ENCODE measurements at regions not wholly inside any gene's neighbourhood (a gene's known extent, or its start where the extent isn't known, plus 50 kb on each side); places are given as distances from the start of the nearest gene placed in this dataset.

DNA sequence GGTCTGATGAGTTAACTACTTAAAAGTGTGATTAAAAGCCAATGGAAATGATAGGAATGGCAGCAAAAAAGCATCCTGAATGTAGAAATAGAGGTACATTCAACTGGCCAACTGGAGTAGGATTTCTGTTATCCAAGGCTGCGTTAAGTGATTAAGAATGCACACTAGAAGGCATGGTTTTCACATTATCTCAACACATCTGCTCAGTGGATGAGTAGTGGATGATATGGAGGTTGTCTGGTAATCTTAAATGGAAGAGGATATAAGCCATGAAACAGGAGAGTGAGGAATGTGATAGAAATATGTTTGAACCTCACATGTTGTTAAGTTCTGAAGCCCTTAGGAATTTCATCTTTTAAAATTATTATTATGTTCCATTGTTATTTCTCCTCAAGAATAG lies 839.9 kb downstream of the USP25 start:
- TF ChIP-seq, protein P1, sequence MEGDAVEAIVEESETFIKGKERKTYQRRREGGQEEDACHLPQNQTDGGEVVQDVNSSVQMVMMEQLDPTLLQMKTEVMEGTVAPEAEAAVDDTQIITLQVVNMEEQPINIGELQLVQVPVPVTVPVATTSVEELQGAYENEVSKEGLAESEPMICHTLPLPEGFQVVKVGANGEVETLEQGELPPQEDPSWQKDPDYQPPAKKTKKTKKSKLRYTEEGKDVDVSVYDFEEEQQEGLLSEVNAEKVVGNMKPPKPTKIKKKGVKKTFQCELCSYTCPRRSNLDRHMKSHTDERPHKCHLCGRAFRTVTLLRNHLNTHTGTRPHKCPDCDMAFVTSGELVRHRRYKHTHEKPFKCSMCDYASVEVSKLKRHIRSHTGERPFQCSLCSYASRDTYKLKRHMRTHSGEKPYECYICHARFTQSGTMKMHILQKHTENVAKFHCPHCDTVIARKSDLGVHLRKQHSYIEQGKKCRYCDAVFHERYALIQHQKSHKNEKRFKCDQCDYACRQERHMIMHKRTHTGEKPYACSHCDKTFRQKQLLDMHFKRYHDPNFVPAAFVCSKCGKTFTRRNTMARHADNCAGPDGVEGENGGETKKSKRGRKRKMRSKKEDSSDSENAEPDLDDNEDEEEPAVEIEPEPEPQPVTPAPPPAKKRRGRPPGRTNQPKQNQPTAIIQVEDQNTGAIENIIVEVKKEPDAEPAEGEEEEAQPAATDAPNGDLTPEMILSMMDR (IDR thresholded peaks at IDR 0.05), result no peak
- intact Hi-C loops (cut with DNase I), result no loop called here
- Histone ChIP-seq H3K9me3 (no peaks in the 10 kb centered on the region), H3K36me3 (no peaks in the 10 kb centered on the region), H3K27ac (no peak overlapping the region), H3K4me1 (no peaks in the 10 kb centered on the region), H3K27me3 (no peaks in the 10 kb centered on the region), H3K4me3 (no peak overlapping the region)
- no peak for DNase-seq
- no peak for ATAC-seq

DNA sequence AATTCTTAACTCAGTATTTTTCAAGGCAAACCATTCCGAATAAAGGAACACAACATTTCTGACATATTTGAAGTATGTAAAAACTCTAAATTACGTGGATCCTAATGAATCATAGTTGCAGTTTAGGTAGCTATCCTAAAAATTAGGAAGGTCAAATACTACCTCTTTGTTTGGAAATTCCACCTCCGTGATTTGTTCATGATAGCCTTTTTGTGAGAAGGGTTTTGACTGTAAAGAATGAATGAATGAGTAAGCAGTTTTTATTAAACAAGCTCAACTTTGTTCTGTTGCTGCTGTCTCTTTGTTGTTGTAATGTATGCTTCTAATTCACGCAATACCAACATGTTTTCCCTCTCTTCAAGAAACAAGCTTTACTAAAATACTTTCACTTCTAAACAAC lies 840.4 kb downstream of the USP25 start:
- intact Hi-C loops (cut with DNase I), result no loop called here
- Histone ChIP-seq H3K4me3 (no peak overlapping the region), H3K4me1 (no peaks in the 10 kb centered on the region), H3K9me3 (no peaks in the 10 kb centered on the region), H3K36me3 (no peaks in the 10 kb centered on the region), H3K27ac (no peak overlapping the region), H3K27me3 (no peaks in the 10 kb centered on the region)
- no peak for DNase-seq
- ATAC-seq, result no peak
- TF ChIP-seq, protein P1 (IDR thresholded peaks at IDR 0.05), result no peak

DNA sequence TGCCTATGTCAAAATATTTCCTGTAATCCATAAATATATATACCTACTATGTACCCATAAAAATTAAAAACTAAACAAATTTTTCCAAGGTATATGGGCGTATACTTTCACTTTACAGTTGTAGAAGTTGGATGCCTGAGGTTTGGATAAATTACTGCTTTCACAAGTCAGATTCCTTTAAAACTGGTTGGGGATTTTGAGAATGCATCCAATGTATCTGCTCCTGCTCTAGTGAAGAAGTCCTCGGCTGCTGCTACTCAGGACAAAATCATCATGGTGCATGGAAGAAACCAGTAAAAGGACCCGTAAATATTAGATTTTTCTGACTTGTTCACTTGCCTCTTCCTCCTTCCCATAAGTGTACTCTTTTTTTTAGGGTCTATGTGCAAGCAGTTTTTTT lies 841.1 kb downstream of the USP25 start:
- H3K9me3 ChIP-seq, result no peaks in the 10 kb centered on the region
- ATAC-seq, result no peak

DNA sequence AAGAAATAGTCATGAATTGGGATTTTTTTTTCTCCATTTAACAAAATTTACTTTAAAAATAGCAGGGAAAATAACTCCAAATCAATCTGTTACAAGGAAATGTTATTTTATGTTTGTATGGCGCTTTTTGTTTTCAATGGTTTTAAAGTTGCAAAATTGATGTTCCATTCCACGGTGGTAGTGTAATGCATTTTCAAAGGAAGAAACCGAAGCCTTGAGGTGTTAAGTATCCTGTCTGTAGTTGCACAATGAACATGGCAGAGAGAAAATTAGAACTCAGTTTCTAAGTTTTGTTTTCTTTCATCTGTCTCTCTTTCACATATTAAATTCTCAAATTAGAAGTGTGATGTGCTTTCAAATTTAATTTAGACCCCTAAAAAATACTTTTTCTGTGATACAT lies 841.8 kb downstream of the USP25 start:
- Histone ChIP-seq H3K27ac (no peak overlapping the region), H3K4me3 (no peak overlapping the region), H3K36me3 (no peaks in the 10 kb centered on the region), H3K9me3 (no peaks in the 10 kb centered on the region), H3K4me1 (no peaks in the 10 kb centered on the region), H3K27me3 (no peaks in the 10 kb centered on the region)
- intact Hi-C loops (cut with DNase I), result no loop called here
- ATAC-seq (no peak), DNase-seq (no peak)
- TF ChIP-seq, protein P1 (IDR thresholded peaks at IDR 0.05), result no peak

More for the DNA sequence above, 841.1 kb downstream of the USP25 start:
- intact Hi-C loops (cut with DNase I), result no loop called here
- H3K27ac ChIP-seq, result no peak overlapping the region
- no peak overlapping the region for H3K4me3 ChIP-seq
- no peaks in the 10 kb centered on the region for H3K36me3 ChIP-seq
- TF ChIP-seq, protein P1 (IDR thresholded peaks at IDR 0.05), result no peak
- no peaks in the 10 kb centered on the region for H3K4me1 ChIP-seq
- no peak for DNase-seq
- no peaks in the 10 kb centered on the region for H3K27me3 ChIP-seq

DNA sequence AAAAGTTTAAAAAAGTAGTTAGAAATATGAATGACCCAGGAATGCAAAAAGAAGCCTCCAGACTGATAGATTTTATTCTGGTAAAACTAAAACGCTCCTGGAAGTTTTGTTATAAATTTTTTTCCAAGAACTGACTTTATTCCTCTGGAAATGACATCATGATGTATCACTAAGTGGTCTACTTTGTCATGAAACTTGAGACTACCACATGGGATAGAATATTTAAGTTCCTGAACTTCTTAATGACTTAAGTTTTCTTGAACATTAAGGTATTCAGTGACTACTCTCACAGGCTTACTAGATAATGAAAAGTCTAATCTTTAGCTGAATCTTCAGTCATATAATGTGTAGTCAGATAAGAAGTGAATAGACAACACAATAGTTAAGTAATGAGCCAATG lies 842.2 kb downstream of the USP25 start:
- Histone ChIP-seq H3K36me3 (no peaks in the 10 kb centered on the region), H3K4me3 (no peak overlapping the region), H3K9me3 (no peaks in the 10 kb centered on the region), H3K27ac (no peak overlapping the region), H3K27me3 (no peaks in the 10 kb centered on the region), H3K4me1 (no peaks in the 10 kb centered on the region)
- no peak for ATAC-seq
- no peak for DNase-seq
- TF ChIP-seq, protein P1 (IDR thresholded peaks at IDR 0.05), result no peak
- intact Hi-C loops (cut with DNase I), result no loop called here

DNA sequence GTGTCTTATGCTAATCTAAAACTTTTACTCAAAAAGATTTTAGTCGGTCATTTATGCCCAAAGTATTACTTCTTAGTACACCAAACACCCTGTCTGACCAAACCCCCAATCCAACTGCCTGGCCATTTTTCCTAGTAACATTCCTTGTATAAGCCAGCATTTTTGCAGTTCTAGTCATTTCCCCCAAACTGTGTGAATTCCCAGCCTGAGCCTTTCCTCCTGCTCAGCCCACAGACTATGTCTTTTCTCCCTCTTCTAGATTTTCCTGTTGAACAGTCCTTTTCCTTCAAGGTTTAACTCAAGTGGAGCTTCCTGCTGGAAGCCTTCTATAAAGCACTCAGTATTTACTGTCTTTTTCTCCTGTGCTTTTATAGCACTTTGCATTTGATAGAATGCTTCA lies 843.8 kb downstream of the USP25 start:
- DNase-seq, result no peak
- Histone ChIP-seq H3K4me1 (no peaks in the 10 kb centered on the region), H3K27me3 (no peaks in the 10 kb centered on the region), H3K27ac (no peak overlapping the region), H3K36me3 (no peaks in the 10 kb centered on the region), H3K9me3 (no peaks in the 10 kb centered on the region), H3K4me3 (no peak overlapping the region)
- TF ChIP-seq, protein P1 (IDR thresholded peaks at IDR 0.05), result no peak
- ATAC-seq, result no peak
- intact Hi-C loops (cut with DNase I), result no loop called here
